ENCODE measurements at regions not wholly inside any gene's neighbourhood (a gene's known extent, or its start where the extent isn't known, plus 50 kb on each side); places are given as distances from the start of the nearest gene placed in this dataset.
"Not testable (repeated sequence)": the region's sequence is repeated elsewhere in the genome, so short reads cannot be mapped to it uniquely, and the experiment has no call there.

GRCh38 chr6:121951123-121951522, 448.3 kb upstream of the HSF2 start:
- no peak for DNase-seq

- DNase-seq: no peak
These were observed 447.5 kb upstream of the HSF2 start for GRCh38 chr6:121951918-121952379.

GRCh38 chr6:121955401-121955800, 444.1 kb upstream of the HSF2 start:
- not testable (repeated sequence) for DNase-seq

GRCh38 chr6:121956782-121957181, 442.7 kb upstream of the HSF2 start:
- DNase-seq: no peak

GRCh38 chr6:121959501-121959900, 440.0 kb upstream of the HSF2 start:
- no peak for DNase-seq

GRCh38 chr6:121961619-121962125, 437.8 kb upstream of the HSF2 start:
- no peak for DNase-seq

GRCh38 chr6:121963826-121964225, 435.6 kb upstream of the HSF2 start:
- no peak for DNase-seq

GRCh38 chr6:121965739-121966138, 433.7 kb upstream of the HSF2 start:
- no peak for DNase-seq

GRCh38 chr6:121967631-121968030, 431.8 kb upstream of the HSF2 start:
- DNase-seq: no peak

- DNase-seq: no peak
These were observed 427.5 kb upstream of the HSF2 start for GRCh38 chr6:121971931-121972335.

GRCh38 chr6:121984956-121985355, 414.5 kb upstream of the HSF2 start:
- no peak for DNase-seq

- no peak for DNase-seq
These were observed 406.1 kb upstream of the HSF2 start for GRCh38 chr6:121993362-121993761.

- no peak for DNase-seq
These were observed 404.5 kb upstream of the HSF2 start for GRCh38 chr6:121994919-121995318.

- no peak for DNase-seq
These were observed 400.8 kb upstream of the HSF2 start for GRCh38 chr6:121998631-121999030.

- DNase-seq: no peak
These were observed 399.9 kb upstream of the HSF2 start for GRCh38 chr6:121999456-122000065.

GRCh38 chr6:122005661-122006060, 393.8 kb upstream of the HSF2 start:
- DNase-seq: no peak

GRCh38 chr6:122007339-122007738, 392.1 kb upstream of the HSF2 start:
- DNase-seq: no peak

- DNase-seq: no peak
These were observed 391.1 kb upstream of the HSF2 start for GRCh38 chr6:122008101-122008999.

GRCh38 chr6:122009000-122009350, 390.5 kb upstream of the HSF2 start:
- no peak for DNase-seq

- no peak for DNase-seq
These were observed 386.9 kb upstream of the HSF2 start for GRCh38 chr6:122012578-122012977.

- DNase-seq: no peak
These were observed 384.5 kb upstream of the HSF2 start for GRCh38 chr6:122014961-122015360.

- DNase-seq: no peak
These were observed 378.7 kb upstream of the HSF2 start for GRCh38 chr6:122020588-122021264.

- no peak for DNase-seq
These were observed 374.3 kb upstream of the HSF2 start for GRCh38 chr6:122025104-122025503.

Data from stimulated activated CD4-positive, alpha-beta T cell treated with anti-CD3 and anti-CD28 coated beads, Interleukin-4, amount 100 ng/mL, for 24 hours (primary cell).